DMS153 treated with DMSO at 0.1 percent for 48 hours (cell line): ENCODE measurements at regions not wholly inside any gene's neighbourhood (a gene's known extent, or its start where the extent isn't known, plus 50 kb on each side); places are given as distances from the start of the nearest gene placed in this dataset.
"Not testable (repeated sequence)": the region's sequence is repeated elsewhere in the genome, so short reads cannot be mapped to it uniquely, and the experiment has no call there.

Source experiments
- DNase-seq: peaks from one replicate; lab custom pipeline; 2025; ENCODE audit not compliant: unreplicated experiment; lab: John Stamatoyannopoulos, UW

DNA sequence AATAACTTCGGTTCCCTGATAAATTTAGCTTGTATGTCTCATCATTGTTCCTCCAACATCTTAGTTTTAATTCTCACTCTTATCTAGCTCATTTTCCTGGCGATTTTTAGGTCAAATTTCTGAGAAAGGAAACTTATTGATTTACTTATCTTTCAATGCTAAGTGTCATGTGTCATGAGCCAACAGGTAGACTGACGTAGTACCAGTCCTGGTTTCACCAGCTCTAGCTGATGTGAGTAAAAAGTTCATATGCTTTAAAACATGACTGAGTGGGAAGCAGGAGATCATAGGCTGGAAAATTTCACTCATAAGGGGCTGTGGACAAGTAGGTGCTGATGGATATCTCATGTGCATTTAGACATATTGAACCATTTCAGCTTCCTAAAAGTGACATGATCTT, 441.7 kb upstream of the NR3C2 start:
- no peak for DNase-seq

GRCh38 chr4:148883435-148883834, 441.2 kb upstream of the NR3C2 start:
- no peak for DNase-seq

DNA sequence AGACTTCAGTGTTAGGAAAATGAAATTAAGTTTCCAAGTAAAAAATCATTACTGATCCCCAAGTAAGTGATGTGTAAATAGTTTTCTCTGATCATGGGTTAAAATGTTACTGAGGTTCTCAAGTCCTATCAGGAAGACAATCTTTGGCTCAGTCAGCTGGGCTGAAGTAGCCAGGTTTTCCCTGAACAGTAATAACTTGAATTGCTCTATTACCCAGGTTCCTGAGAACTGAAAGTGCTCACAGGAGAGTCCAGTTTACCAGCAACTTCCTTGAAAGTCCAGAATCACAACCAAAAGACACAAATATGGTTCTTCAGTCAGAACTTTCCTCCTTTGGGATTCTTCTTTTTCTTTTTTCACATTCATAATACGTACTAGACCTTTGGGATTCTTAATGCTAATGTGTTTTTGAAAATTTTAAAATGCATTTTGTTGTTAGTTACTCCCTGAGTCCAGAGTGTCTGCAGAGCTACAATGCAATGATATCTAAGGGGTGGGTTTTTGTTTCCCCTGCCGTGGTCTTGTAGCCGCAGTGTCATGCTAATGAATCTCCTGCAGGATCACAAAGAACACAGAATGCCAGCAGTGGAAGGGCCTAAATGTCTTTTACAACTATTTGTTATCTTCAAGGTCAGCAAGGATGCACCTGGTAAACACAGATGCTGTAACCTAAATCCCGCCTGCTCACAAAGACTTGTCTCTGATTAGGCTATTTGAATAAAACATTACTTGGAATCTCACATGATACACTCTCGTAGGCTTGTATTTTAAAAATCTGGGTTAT, 439.8 kb upstream of the NR3C2 start:
- no peak for DNase-seq

DNA sequence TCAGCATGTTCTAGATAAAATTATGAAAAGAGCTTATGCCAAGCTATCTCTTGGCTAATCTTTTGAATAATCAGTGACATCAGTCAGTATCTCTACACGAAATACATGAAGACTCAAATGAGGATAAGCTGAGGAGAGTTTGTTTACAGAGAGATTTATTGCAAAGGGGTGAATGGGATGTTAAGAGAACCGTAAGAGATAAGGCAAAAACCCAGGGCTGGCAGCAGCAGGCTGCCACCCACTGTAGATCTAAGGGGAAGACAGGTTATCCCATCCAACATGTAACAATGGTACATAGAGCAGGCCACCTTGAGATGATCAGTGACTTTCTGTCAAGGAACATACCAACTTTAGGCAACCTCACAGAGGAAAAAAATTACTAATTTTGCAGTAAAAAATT, 432.1 kb upstream of the NR3C2 start:
- DNase-seq: no peak

- DNase-seq: no peak
Measured at GRCh38 chr4:148868191-148868590, 426.0 kb upstream of the NR3C2 start.

DNA sequence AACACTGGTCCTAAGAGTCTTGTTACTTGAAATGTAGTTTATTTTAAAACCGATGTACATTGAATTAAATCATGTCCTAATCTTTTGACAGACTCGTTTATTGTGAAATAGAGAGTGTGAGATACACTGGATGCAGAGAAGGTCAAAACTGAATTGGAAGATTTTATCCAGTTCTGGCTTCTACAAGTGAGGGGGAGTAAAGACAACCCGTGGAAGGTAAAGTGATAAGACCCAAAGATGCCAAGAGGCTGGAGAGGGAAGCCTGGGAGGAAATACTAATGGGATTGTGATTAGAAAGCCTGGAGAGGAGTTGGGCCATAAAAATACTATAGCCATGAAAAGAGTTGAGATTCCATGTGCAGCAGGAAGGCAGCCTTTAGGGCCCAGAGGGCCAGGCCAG, 424.5 kb upstream of the NR3C2 start:
- DNase-seq: no peak

GRCh38 chr4:148857973-148858534, 415.8 kb upstream of the NR3C2 start:
- DNase-seq: no peak

DNA sequence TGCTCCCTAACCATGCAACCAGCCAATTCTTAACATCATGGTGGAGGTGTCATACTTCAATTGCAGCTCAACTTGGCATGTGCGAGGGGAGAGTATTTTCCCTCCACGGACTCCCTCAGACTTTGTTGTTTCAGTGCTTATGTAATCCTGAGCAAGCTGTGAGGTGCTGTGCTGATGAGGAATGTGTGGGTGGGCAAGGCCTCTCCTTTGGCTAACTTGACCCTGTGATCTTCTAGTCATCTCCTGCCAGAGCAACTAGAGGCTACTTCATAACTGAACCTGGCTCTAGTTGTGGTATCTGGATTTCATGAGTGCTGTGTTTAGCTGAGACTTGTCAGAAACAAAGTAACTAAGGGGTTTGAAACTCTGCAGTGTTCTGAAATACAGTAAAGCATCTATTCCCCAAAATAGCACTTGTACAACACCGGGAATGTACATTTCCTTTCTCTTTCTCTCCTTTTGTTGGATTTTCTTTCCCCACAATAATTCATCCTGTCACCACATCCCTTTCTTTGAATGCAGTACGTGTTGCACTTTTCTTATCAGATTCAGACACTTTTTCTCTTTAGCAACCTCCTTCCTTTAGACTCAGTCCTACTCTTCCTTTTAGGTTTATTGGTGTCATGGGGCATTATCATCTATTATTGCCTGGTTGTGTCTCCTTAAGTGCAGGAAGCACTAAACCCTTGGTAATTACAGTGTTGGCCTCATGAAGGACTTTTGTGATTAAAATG, 415.2 kb upstream of the NR3C2 start:
- DNase-seq: no peak

DNA sequence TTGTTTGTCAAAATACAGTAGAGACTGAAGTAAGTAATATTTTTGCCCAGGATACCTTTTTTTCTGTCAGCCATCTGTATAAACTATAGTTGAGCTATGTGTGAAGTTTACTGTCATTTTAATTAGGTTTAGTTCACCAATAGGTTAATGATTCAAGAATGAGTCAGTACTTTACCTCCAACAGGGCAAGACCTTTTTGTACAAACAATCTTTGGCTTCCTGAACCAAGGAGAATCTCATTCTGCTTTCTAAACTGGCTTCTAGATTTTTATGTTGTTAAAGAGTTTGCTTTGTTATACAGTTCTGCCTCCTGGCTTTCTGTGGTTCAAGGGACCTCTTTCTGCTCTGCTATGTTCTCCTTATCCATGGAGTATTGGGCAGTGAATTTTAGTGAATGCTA, 412.0 kb upstream of the NR3C2 start:
- DNase-seq: no peak

- DNase-seq: no peak
Measured at GRCh38 chr4:148852092-148852699, 410.0 kb upstream of the NR3C2 start.

DNA sequence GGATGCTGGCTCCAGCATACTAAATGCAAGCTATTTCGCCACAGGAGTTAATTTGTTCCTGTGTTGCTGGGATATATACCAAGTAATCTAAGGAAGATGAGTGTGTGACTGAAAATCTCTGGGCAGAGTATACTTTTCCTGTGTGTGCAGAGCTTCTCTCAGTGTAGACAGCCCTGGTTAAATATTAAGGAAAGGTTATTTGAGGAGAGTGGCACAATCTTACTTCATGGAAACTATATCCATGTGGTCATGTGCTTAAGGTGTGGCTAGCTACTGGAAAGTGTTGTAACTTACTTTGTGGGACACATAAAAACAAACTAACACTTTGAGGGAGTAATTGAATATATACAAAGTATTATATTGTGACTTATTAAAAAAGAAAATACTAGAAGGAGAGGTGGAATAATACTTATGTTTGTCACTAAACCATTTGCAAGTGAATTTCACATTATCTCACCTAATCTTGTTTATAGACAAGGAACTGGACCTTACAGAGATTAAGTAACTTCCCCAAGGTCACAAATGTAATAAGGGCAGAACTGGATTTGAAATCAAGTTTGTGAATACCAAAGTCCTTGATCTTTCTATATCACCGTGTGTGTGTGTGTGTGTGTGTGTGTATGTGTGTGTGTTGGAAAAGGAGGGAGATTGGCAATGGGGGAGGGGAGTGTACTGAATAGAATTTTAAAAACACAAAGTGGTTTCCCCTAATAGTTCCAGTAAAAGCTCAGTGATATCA, 408.2 kb upstream of the NR3C2 start:
- no peak for DNase-seq

- DNase-seq: no peak
Measured at GRCh38 chr4:148849581-148849980, 407.4 kb upstream of the NR3C2 start.

DNA sequence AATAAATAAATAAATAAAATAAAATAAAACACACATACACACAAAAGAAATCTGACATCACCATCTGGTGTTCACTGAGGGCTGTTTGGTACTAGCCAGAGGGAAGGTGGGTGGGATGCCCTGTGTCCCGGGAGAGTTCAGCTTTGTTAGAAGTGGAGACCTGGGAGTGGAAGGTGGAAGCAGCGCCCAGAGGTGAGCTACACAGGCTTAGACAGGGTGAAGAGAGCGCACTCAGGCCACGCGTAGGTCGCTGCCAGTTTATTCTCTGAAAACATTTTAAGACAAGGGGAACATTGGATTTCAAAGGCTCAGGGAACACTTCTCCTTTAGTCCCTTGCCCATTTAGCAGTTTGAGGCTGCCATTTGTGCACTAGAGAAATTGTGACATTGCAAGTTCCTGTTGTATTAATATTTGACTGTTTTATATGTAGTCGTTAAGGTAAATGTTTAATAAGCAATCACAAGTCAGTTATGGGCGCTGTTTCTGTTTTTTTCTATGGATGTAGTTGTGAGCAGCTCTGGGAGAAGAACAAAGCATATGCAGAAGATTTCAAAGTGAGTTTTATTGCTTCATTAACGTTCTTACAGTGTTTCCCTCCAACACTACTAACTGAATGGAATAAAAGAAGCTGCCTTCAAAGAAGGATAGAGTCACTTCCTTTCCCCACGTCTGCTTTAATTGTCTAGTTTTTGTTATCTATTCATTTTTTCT, 405.5 kb upstream of the NR3C2 start:
- no peak for DNase-seq

GRCh38 chr4:148845609-148846008, 403.4 kb upstream of the NR3C2 start:
- DNase-seq: no peak

GRCh38 chr4:148843625-148844024, 401.4 kb upstream of the NR3C2 start:
- DNase-seq: no peak

DNA sequence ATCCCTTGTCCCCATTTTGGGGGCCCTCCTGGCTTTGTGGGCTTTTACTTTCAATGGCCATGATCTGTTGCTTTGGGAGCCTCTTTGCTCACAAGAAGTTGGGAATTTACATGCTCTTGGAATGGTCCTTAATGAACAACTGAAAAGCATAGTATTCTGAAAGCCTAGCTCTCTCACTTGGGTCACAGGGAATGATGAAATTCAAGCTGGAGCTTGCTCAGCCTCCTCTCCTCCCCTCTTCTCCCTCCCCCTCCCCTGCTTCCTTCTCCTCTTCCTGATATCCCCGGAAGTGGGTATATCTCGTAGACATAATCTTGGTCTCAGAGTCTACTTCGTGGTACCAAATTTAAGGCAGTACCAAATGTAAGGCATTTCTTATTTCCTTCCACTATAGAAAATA, 400.6 kb upstream of the NR3C2 start:
- no peak for DNase-seq

DNA sequence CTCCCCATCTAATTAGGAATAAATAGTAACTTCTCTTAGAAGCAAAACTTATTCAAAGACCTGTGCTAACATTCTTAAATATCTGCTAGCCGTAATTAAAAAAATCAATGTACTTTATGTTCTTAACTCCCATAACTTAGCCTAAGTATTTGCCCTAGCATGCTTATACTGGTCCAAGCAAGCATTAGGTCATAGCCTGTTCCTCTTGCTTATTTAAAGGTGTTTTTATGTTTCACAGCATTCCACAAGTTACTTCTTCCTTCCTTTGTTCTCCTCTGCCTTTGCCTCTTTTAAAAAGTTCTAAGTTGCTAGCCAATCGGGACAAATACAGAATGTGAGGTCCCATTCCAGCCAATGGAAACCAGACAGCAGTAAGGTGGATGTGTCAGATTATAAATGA, 395.4 kb upstream of the NR3C2 start:
- not testable (repeated sequence) for DNase-seq

DNA sequence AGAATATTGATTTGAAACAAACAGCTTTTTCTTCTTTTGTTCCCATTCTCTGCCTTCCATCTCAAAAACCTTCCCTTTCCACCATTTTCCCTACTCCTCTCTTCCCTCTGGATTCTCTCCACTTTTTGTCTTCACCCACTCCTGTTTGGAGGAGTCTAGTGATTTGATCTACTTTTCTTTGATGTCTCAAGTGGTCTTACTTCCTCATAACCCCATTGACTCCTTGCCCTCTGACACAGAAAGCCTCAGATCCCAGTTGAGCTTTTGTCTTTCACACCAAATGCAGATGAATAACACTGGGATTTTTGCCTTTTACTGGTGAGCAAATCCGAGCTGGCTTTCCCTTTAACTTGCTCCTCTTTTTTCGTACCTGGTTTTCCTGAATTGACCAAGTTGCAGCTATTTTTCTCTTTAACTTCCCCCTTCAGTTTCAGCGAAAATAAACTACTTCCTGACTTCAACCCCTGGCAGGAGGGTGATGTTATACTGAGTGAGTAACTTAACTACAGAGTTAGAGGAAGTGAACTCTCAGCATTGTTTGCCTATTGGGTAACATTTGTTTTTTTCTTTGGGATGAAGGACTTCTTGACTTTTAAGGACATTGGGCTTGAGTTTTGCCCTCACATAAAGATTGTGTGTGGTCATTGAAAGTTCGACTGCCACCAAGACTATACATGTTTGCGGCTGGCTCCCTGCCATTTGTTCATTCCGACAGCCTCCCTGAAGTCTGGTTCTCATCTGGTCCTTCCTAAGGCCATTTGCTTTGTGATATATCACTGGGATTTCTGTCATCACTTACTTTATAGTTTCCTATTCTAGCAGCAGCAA, 392.8 kb upstream of the NR3C2 start:
- DNase-seq: no peak

DNA sequence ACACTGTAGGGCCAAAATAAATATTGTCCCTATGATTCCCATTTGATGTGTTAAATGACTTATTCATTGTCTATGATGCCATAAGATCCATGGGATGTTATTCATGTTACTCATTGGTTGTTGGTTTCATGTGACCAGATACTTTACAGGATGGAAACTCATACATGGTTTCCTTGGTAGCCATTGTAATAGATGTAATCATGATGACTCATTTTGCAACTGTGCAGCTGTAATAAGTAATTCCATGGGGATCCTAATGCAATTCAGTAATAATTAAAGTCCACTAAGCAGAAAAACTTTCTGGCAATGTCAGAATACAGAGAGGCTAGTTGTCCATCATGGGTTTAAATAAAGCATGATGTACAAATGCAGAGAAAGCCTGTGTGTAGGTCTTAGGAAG, 389.7 kb upstream of the NR3C2 start:
- DNase-seq: no peak

- DNase-seq: no peak
Measured at GRCh38 chr4:148828291-148828690, 386.1 kb upstream of the NR3C2 start.
